Activated CD4-positive, CD25-positive, alpha-beta regulatory T cell treated with anti-CD3 and anti-CD28 coated beads, Interleukin-2, amount 50 U/mL, for 24 hours (primary cell): ENCODE measurements at regions not wholly inside any gene's neighbourhood (a gene's known extent, or its start where the extent isn't known, plus 50 kb on each side); places are given as distances from the start of the nearest gene placed in this dataset.
"Not testable (repeated sequence)": the region's sequence is repeated elsewhere in the genome, so short reads cannot be mapped to it uniquely, and the experiment has no call there.

ENCODE experiments used
- ATAC-seq, 2 donors: fragments of 150-1000 bp; cut with Tn5 transposase; one replicate each; pipeline ENCODE4 v1.10.0; 2021; ENCODE audit warnings: mild to moderate bottlenecking in 1 of 2, moderate library complexity in 1 of 2

- ATAC-seq: no peak
Observed at GRCh38 chr9:16057541-16057940, 504.7 kb downstream of the CCDC171 start.

- peak in 1 of 2 donors; percentile 57 for ATAC-seq
Observed at GRCh38 chr9:16058131-16058549, 505.3 kb downstream of the CCDC171 start.

- no peak for ATAC-seq
Observed at GRCh38 chr9:16060436-16061129, 507.7 kb downstream of the CCDC171 start.

GRCh38 chr9:16062542-16063240 lies 509.8 kb downstream of the CCDC171 start:
- peak; percentile 20 to 44 for ATAC-seq

- no peak for ATAC-seq
Observed at GRCh38 chr9:16063241-16063591, 510.4 kb downstream of the CCDC171 start.

- ATAC-seq: no peak
Observed at GRCh38 chr9:16064771-16065170, 511.9 kb downstream of the CCDC171 start.

- not testable (repeated sequence) for ATAC-seq
Observed at GRCh38 chr9:16066201-16066600, 513.4 kb downstream of the CCDC171 start.

GRCh38 chr9:16068476-16068875 lies 515.6 kb downstream of the CCDC171 start:
- no peak for ATAC-seq

- no peak for ATAC-seq
Observed at GRCh38 chr9:16069249-16069648, 516.4 kb downstream of the CCDC171 start.

- ATAC-seq: no peak
Observed at GRCh38 chr9:16069671-16070454, 517.0 kb downstream of the CCDC171 start.

GRCh38 chr9:16070455-16071145 lies 517.8 kb downstream of the CCDC171 start:
- no peak for ATAC-seq

- no peak for ATAC-seq
Observed at GRCh38 chr9:16071400-16071799, 518.6 kb downstream of the CCDC171 start.

- ATAC-seq: no peak
Observed at GRCh38 chr9:16074963-16075362, 522.1 kb downstream of the CCDC171 start.

- ATAC-seq: no peak
Observed at GRCh38 chr9:16075696-16076095, 522.9 kb downstream of the CCDC171 start.

- ATAC-seq: no peak
Observed at GRCh38 chr9:16076511-16076910, 523.7 kb downstream of the CCDC171 start.

GRCh38 chr9:16082796-16083195 lies 530.0 kb downstream of the CCDC171 start:
- no peak for ATAC-seq

- no peak for ATAC-seq
Observed at GRCh38 chr9:16085167-16085726, 532.4 kb downstream of the CCDC171 start.

GRCh38 chr9:16090907-16091629 lies 538.2 kb downstream of the CCDC171 start:
- ATAC-seq: no peak

GRCh38 chr9:16092142-16093091 lies 539.6 kb downstream of the CCDC171 start:
- ATAC-seq: no peak

- no peak for ATAC-seq
Observed at GRCh38 chr9:16098306-16098705, 545.5 kb downstream of the CCDC171 start.
